ENCODE measurements at regions not wholly inside any gene's neighbourhood (a gene's known extent, or its start where the extent isn't known, plus 50 kb on each side); places are given as distances from the start of the nearest gene placed in this dataset.
"Not testable (repeated sequence)": the region's sequence is repeated elsewhere in the genome, so short reads cannot be mapped to it uniquely, and the experiment has no call there.

- peak; percentile 75 for DNase-seq
Observed at GRCh38 chr10:42988517-42989395, 88.1 kb upstream of the RET start.

GRCh38 chr10:42989481-42989921 lies 87.4 kb upstream of the RET start:
- DNase-seq: no peak

- DNase-seq: no peak
Observed at GRCh38 chr10:42990016-42990720, 86.7 kb upstream of the RET start.

GRCh38 chr10:42990721-42991441 lies 86.0 kb upstream of the RET start:
- DNase-seq: no peak

GRCh38 chr10:42991442-42992098 lies 85.3 kb upstream of the RET start:
- no peak for DNase-seq

- DNase-seq: no peak
Observed at GRCh38 chr10:42992156-42992956, 84.5 kb upstream of the RET start.

GRCh38 chr10:42992957-42993390 lies 83.9 kb upstream of the RET start:
- no peak for DNase-seq

GRCh38 chr10:42994909-42995308 lies 82.0 kb upstream of the RET start:
- not testable (repeated sequence) for DNase-seq

GRCh38 chr10:42995537-42995936 lies 81.3 kb upstream of the RET start:
- no peak for DNase-seq

GRCh38 chr10:42996588-42996987 lies 80.3 kb upstream of the RET start:
- no peak for DNase-seq

GRCh38 chr10:42997151-42997848 lies 79.6 kb upstream of the RET start:
- DNase-seq: no peak

- DNase-seq: no peak
Observed at GRCh38 chr10:42997849-42998165, 79.1 kb upstream of the RET start.

- DNase-seq: no peak
Observed at GRCh38 chr10:42998481-42999384, 78.1 kb upstream of the RET start.

- no peak for DNase-seq
Observed at GRCh38 chr10:42999385-43000020, 77.4 kb upstream of the RET start.

- no peak for DNase-seq
Observed at GRCh38 chr10:43000021-43000411, 76.9 kb upstream of the RET start.

GRCh38 chr10:43000651-43001426 lies 76.0 kb upstream of the RET start:
- DNase-seq: no peak

GRCh38 chr10:43001427-43001795 lies 75.5 kb upstream of the RET start:
- DNase-seq: no peak

- DNase-seq: no peak
Observed at GRCh38 chr10:43002596-43002995, 74.3 kb upstream of the RET start.

- DNase-seq: no peak
Observed at GRCh38 chr10:43006490-43006889, 70.4 kb upstream of the RET start.

Data from GDM1 (cell line).